NCI-H345 treated with DMSO at 0.1 percent for 48 hours (cell line): ENCODE measurements at regions not wholly inside any gene's neighbourhood (a gene's known extent, or its start where the extent isn't known, plus 50 kb on each side); places are given as distances from the start of the nearest gene placed in this dataset.
"Not testable (repeated sequence)": the region's sequence is repeated elsewhere in the genome, so short reads cannot be mapped to it uniquely, and the experiment has no call there.

Experiments used
- DNase-seq: peaks from one replicate; lab custom pipeline; 2025; ENCODE audit not compliant: unreplicated experiment; lab: John Stamatoyannopoulos, UW

GRCh38 chr1:206311611-206312273 is 108.4 kb downstream of the SRGAP2 start:
- not testable (repeated sequence) for DNase-seq

- DNase-seq, result not testable (repeated sequence)
Measured at GRCh38 chr1:206312274-206312665, 108.9 kb downstream of the SRGAP2 start.

GRCh38 chr1:206314951-206315636 is 111.8 kb downstream of the SRGAP2 start:
- not testable (repeated sequence) for DNase-seq

- not testable (repeated sequence) for DNase-seq
Measured at GRCh38 chr1:206316901-206317300, 113.6 kb downstream of the SRGAP2 start.

GRCh38 chr1:206317878-206318514 is 114.7 kb downstream of the SRGAP2 start:
- not testable (repeated sequence) for DNase-seq

GRCh38 chr1:206320227-206320626 is 116.9 kb downstream of the SRGAP2 start:
- DNase-seq, result not testable (repeated sequence)

GRCh38 chr1:206326159-206326939 is 123.0 kb downstream of the SRGAP2 start:
- DNase-seq, result not testable (repeated sequence)

- DNase-seq, result not testable (repeated sequence)
Measured at GRCh38 chr1:206331597-206331996, 128.3 kb downstream of the SRGAP2 start.

GRCh38 chr1:206333316-206333715 is 130.0 kb downstream of the SRGAP2 start:
- not testable (repeated sequence) for DNase-seq

- DNase-seq, result not testable (repeated sequence)
Measured at GRCh38 chr1:206333897-206334296, 130.6 kb downstream of the SRGAP2 start.

GRCh38 chr1:206334481-206334880 is 131.1 kb downstream of the SRGAP2 start:
- DNase-seq, result not testable (repeated sequence)

GRCh38 chr1:206335162-206335561 is 131.8 kb downstream of the SRGAP2 start:
- DNase-seq, result not testable (repeated sequence)

GRCh38 chr1:206335875-206336846 is 132.8 kb downstream of the SRGAP2 start:
- not testable (repeated sequence) for DNase-seq

GRCh38 chr1:206337024-206337423 is 133.3 kb upstream of the IKBKE start:
- not testable (repeated sequence) for DNase-seq

- DNase-seq, result not testable (repeated sequence)
Measured at GRCh38 chr1:206350493-206351275, 119.6 kb upstream of the IKBKE start.

GRCh38 chr1:206351276-206352052 is 118.8 kb upstream of the IKBKE start:
- not testable (repeated sequence) for DNase-seq

- not testable (repeated sequence) for DNase-seq
Measured at GRCh38 chr1:206356310-206356709, 114.0 kb upstream of the IKBKE start.

GRCh38 chr1:206357962-206358361 is 112.3 kb upstream of the IKBKE start:
- DNase-seq, result not testable (repeated sequence)
